ENCODE measurements at regions not wholly inside any gene's neighbourhood (a gene's known extent, or its start where the extent isn't known, plus 50 kb on each side); places are given as distances from the start of the nearest gene placed in this dataset. TPM values are rescaled to one million over a fixed set of nuclear protein-coding genes. Genes with fewer than 3 reads are reported as not detected.
"Not testable (repeated sequence)": the region's sequence is repeated elsewhere in the genome, so short reads cannot be mapped to it uniquely, and the experiment has no call there.

DNA sequence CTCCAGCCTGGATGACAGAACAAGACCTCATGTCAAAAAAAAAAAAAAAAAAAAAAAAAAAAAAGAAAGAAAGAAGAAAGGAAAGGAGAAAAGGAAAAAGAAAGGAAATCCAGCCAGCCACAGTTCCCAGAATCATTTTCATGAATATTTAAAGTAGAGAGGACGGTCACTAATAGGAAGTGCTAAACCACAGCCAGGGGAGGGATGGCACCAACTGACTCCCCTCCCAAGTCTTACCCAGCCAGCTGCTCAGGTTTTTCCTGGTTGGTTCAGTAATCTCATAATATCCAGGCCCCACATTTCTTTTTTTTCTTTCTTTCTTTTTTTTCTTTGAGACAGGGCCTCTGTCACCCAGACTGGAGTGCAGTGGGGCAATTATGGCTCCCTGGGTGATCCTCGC is 63.9 kb upstream of the AK4 start:
- H3K4me1 Mint-ChIP-seq (ENCODE audit: low read depth, unreplicated experiment) = no peaks in the 10 kb centered on the region
- H3K27me3 Mint-ChIP-seq (ENCODE audit: unreplicated experiment) = peaks cover 28% of the 10 kb centered on the region
- no peaks in the 10 kb centered on the region for H3K36me3 Mint-ChIP-seq (ENCODE audit: insufficient read depth, unreplicated experiment)
- CTCF ChIA-PET = no interaction called here
- TF ChIP-seq, protein P1, sequence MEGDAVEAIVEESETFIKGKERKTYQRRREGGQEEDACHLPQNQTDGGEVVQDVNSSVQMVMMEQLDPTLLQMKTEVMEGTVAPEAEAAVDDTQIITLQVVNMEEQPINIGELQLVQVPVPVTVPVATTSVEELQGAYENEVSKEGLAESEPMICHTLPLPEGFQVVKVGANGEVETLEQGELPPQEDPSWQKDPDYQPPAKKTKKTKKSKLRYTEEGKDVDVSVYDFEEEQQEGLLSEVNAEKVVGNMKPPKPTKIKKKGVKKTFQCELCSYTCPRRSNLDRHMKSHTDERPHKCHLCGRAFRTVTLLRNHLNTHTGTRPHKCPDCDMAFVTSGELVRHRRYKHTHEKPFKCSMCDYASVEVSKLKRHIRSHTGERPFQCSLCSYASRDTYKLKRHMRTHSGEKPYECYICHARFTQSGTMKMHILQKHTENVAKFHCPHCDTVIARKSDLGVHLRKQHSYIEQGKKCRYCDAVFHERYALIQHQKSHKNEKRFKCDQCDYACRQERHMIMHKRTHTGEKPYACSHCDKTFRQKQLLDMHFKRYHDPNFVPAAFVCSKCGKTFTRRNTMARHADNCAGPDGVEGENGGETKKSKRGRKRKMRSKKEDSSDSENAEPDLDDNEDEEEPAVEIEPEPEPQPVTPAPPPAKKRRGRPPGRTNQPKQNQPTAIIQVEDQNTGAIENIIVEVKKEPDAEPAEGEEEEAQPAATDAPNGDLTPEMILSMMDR (IDR thresholded peaks at IDR 0.05; ENCODE audit: unreplicated experiment) = no peak
- intact Hi-C loops (cut with micrococcal nuclease; ENCODE audit: unreplicated experiment) = no loop called here
- H3K9me3 Mint-ChIP-seq (ENCODE audit: low read depth, unreplicated experiment) = no peaks in the 10 kb centered on the region
- no peak for DNase-seq
- H3K27ac Mint-ChIP-seq (ENCODE audit: unreplicated experiment) = no peak overlapping the region
- no TSS peak for BruUV-seq (replicated peaks)
- no peak overlapping the region for H3K4me3 Mint-ChIP-seq (ENCODE audit: low read depth, unreplicated experiment)

DNA sequence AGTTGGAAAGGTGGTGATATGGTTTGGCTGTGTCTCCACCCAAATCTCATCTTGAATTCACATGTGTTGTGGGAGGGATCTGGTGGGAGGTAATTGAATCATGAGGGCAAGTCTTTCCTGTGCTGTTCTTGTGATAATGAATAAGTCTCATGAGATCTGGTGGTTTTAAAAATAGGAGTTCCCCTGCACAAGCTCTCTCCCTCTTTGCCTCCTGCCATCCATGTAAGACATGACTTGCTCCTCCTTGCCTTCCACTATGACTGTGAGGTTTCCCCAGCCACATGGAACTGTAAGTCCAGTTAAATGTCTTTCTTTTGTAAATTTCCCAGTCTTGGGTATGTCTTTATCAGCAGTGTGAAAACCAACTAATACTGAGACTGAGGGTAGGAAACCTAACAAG is 60.5 kb upstream of the AK4 start:
- Mint-ChIP-seq H3K27me3 (ENCODE audit: unreplicated experiment) (peaks cover 19% of the 10 kb centered on the region), H3K4me1 (ENCODE audit: low read depth, unreplicated experiment) (peaks cover 17% of the 10 kb centered on the region)
- H3K27ac Mint-ChIP-seq (ENCODE audit: unreplicated experiment); H3K36me3 Mint-ChIP-seq (ENCODE audit: insufficient read depth, unreplicated experiment); intact Hi-C loops (cut with micrococcal nuclease; ENCODE audit: unreplicated experiment); H3K9me3 Mint-ChIP-seq (ENCODE audit: low read depth, unreplicated experiment); DNase-seq; BruUV-seq (replicated peaks); CTCF ChIA-PET; H3K4me3 Mint-ChIP-seq (ENCODE audit: low read depth, unreplicated experiment): not testable (repeated sequence)

DNA sequence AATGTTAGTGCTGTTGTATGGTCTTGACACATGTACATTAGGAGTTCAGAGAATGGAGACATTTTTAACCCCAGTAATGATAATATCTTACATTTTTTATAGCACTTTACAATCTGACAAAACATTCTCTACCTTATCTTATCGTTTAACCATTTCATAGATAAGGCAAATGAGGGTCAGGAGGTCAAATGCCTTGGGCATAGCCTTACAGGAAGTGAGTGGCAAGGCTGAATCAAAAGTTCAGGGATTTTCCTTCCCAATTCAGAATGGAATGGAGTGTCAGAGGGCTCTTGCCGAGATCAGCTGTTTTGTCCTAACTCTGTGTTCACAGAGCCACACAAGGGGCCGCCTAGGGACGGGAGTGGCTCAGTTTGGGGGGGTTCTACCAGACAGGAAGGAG is 57.6 kb upstream of the AK4 start:
- BruUV-seq (replicated peaks) = no TSS peak
- CTCF ChIA-PET = interaction anchor here (0.6 kb wide), 1 partner anchor 11 kb away, joined by 4 read pairs; no protein-coding TSS in a partner anchor
- Mint-ChIP-seq H3K27ac (ENCODE audit: unreplicated experiment) (no peak overlapping the region), H3K4me3 (ENCODE audit: low read depth, unreplicated experiment) (no peak overlapping the region), H3K9me3 (ENCODE audit: low read depth, unreplicated experiment) (no peaks in the 10 kb centered on the region), H3K4me1 (ENCODE audit: low read depth, unreplicated experiment) (peaks cover 17% of the 10 kb centered on the region), H3K36me3 (ENCODE audit: insufficient read depth, unreplicated experiment) (no peaks in the 10 kb centered on the region), H3K27me3 (ENCODE audit: unreplicated experiment) (peaks cover 19% of the 10 kb centered on the region)
- peak; percentile 25 for DNase-seq
- intact Hi-C loops (cut with micrococcal nuclease; ENCODE audit: unreplicated experiment) = no loop called here
- TF ChIP-seq, protein P1 (IDR thresholded peaks at IDR 0.05; ENCODE audit: unreplicated experiment) = no peak

DNA sequence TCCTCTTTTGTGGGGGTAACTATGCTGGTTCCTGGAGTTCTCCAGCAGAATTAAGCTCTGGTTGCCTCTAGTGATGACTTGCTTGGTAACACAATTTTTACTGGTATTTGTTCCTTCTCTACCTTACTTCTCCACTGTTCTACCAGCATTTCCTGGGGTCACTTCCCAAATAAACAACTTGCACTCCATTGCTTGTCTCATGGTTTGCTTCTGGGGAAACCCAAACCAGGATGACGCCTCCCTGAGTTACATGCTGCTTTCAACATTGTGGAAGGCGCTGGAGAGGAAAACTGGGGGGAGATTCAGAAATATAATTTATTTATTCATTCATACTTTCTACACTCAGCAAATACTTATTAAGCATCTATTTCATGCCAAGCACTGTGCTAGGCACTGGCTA is 55.3 kb upstream of the AK4 start:
- Mint-ChIP-seq H3K27ac (ENCODE audit: unreplicated experiment) (no peak overlapping the region), H3K9me3 (ENCODE audit: low read depth, unreplicated experiment) (no peaks in the 10 kb centered on the region), H3K4me3 (ENCODE audit: low read depth, unreplicated experiment) (no peak overlapping the region), H3K4me1 (ENCODE audit: low read depth, unreplicated experiment) (peaks cover 17% of the 10 kb centered on the region), H3K27me3 (ENCODE audit: unreplicated experiment) (no peaks in the 10 kb centered on the region), H3K36me3 (ENCODE audit: insufficient read depth, unreplicated experiment) (no peaks in the 10 kb centered on the region)
- intact Hi-C loops (cut with micrococcal nuclease; ENCODE audit: unreplicated experiment) = no loop called here
- TF ChIP-seq, protein P1 (IDR thresholded peaks at IDR 0.05; ENCODE audit: unreplicated experiment) = no peak
- no peak for DNase-seq
- CTCF ChIA-PET = interaction anchor here (0.5 kb wide), 1 partner anchor 75 kb away, joined by 3 read pairs; no protein-coding TSS in a partner anchor
- no TSS peak for BruUV-seq (replicated peaks)

DNA sequence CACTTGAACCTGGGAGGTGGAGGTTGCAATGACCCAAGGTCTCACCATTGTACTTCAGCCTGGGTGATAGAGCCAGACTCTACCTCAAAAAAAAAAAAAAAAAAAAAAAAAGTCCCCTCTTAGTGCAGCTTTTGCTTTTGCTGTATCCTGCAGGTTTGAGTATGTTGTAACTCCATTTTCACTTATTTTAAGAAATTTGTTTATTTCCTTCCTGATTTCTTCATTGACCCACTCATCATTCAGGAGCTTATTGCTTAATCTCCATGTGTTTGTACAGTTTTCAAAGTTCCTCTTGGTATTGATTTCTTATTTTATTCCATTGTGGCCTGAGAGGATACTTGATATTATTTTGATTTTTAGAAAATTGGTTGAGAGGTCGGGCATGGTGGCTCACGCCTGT is 50.9 kb upstream of the AK4 start:
- H3K4me3 Mint-ChIP-seq (ENCODE audit: low read depth, unreplicated experiment) = no peak overlapping the region
- H3K27ac Mint-ChIP-seq (ENCODE audit: unreplicated experiment) = no peak overlapping the region
- TF ChIP-seq, protein P1 (IDR thresholded peaks at IDR 0.05; ENCODE audit: unreplicated experiment) = no peak
- no peaks in the 10 kb centered on the region for H3K9me3 Mint-ChIP-seq (ENCODE audit: low read depth, unreplicated experiment)
- intact Hi-C loops (cut with micrococcal nuclease; ENCODE audit: unreplicated experiment) = no loop called here
- H3K27me3 Mint-ChIP-seq (ENCODE audit: unreplicated experiment) = no peaks in the 10 kb centered on the region
- CTCF ChIA-PET = interaction anchor here (0.6 to 0.7 kb wide), 3 partner anchors 72 to 112 kb away, joined by 4 to 6 read pairs (median 6); no protein-coding TSS in a partner anchor
- no peaks in the 10 kb centered on the region for H3K4me1 Mint-ChIP-seq (ENCODE audit: low read depth, unreplicated experiment)
- BruUV-seq (replicated peaks) = no TSS peak
- no peak for DNase-seq
- no peaks in the 10 kb centered on the region for H3K36me3 Mint-ChIP-seq (ENCODE audit: insufficient read depth, unreplicated experiment)

Small RNA genes in the stretch of these regions (microRNA-seq; reads per million reads assigned to microRNA genes)
- gene MIR101-1 (2.1 reads per million), gene MIR3671 (not detected)

Data from Calu3 (cell line).